Fibroblast of skin of abdomen (primary cell): ENCODE measurements at regions not wholly inside any gene's neighbourhood (a gene's known extent, or its start where the extent isn't known, plus 50 kb on each side); places are given as distances from the start of the nearest gene placed in this dataset.
A peak's percentile ranks its signal among the peaks of the same experiment; 100 is the strongest.

ENCODE experiments used
- DNase-seq: peaks from one replicate; pipeline ENCODE4 v3.0.0-alpha.2; 2013

GRCh38 chr3:25107918-25108617 is 320.0 kb upstream of the RARB start:
- no peak for DNase-seq

GRCh38 chr3:25110642-25111041 is 317.4 kb upstream of the RARB start:
- DNase-seq: no peak

GRCh38 chr3:25113891-25114290 is 314.2 kb upstream of the RARB start:
- no peak for DNase-seq

GRCh38 chr3:25114532-25114931 is 313.5 kb upstream of the RARB start:
- DNase-seq: no peak

- DNase-seq: no peak
Measured at GRCh38 chr3:25117005-25117593, 311.0 kb upstream of the RARB start.

GRCh38 chr3:25119682-25120081 is 308.4 kb upstream of the RARB start:
- no peak for DNase-seq

GRCh38 chr3:25120665-25121064 is 307.4 kb upstream of the RARB start:
- DNase-seq: no peak

GRCh38 chr3:25125201-25125600 is 302.9 kb upstream of the RARB start:
- no peak for DNase-seq

- no peak for DNase-seq
Measured at GRCh38 chr3:25128735-25129134, 299.3 kb upstream of the RARB start.

GRCh38 chr3:25130724-25131520 is 297.1 kb upstream of the RARB start:
- no peak for DNase-seq

GRCh38 chr3:25133588-25133987 is 294.5 kb upstream of the RARB start:
- DNase-seq: no peak

- DNase-seq: no peak
Measured at GRCh38 chr3:25137606-25138005, 290.5 kb upstream of the RARB start.

- no peak for DNase-seq
Measured at GRCh38 chr3:25139267-25139666, 288.8 kb upstream of the RARB start.

- DNase-seq: no peak
Measured at GRCh38 chr3:25142609-25143355, 285.3 kb upstream of the RARB start.

- DNase-seq: no peak
Measured at GRCh38 chr3:25143356-25144025, 284.6 kb upstream of the RARB start.

GRCh38 chr3:25144430-25144829 is 283.6 kb upstream of the RARB start:
- no peak for DNase-seq

- DNase-seq: no peak
Measured at GRCh38 chr3:25145176-25145575, 282.9 kb upstream of the RARB start.

GRCh38 chr3:25150199-25150598 is 277.9 kb upstream of the RARB start:
- no peak for DNase-seq

GRCh38 chr3:25151281-25151902 is 276.7 kb upstream of the RARB start:
- peak; percentile 25 for DNase-seq

- DNase-seq: peak; percentile 13
Measured at GRCh38 chr3:25151903-25152295, 276.2 kb upstream of the RARB start.

GRCh38 chr3:25153136-25153535 is 274.9 kb upstream of the RARB start:
- DNase-seq: no peak

- DNase-seq: no peak
Measured at GRCh38 chr3:25153561-25153960, 274.5 kb upstream of the RARB start.
